ENCODE measurements at regions not wholly inside any gene's neighbourhood (a gene's known extent, or its start where the extent isn't known, plus 50 kb on each side); places are given as distances from the start of the nearest gene placed in this dataset.

DNA sequence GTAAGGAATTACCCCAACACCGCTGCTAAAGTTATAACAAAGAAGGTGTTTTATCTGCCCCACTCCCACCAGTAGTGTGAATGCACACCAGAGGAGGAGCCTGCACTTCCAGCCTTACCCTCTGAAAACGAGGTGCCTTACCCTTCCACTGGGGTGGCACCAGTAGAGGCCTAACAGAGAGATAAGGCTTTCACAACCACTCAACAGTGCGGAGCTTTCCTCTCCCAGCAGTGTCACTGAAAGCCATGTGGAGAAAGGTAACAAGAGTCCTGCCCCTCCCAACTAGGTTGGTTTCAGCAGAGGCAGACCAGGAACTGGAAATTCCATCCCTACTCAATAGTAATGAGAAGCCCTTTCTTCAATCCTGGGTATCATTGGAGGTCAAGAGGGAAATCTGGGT, 539.2 kb downstream of the VGLL3 start:
- Histone ChIP-seq H3K27ac (ENCODE audit: insufficient read depth, low read length) (no peak overlapping the region), H3K9me3 (ENCODE audit: control insufficient read depth, insufficient read depth, low read length) (no peaks in the 10 kb centered on the region), H4K20me1 (ENCODE audit: insufficient read depth, low read length) (no peaks in the 10 kb centered on the region), H2AK9ac (replicated peaks; ENCODE audit: low read depth, low read length, poor library complexity) (no peak overlapping the region), H4K8ac (ENCODE audit: low read depth in 2 of 2, low read length in 2 of 2) (no peak overlapping the region), H3K23ac (ENCODE audit: low read depth, low read length) (no peak overlapping the region), H2AFZ (replicated peaks; ENCODE audit: low read length, poor library complexity) (no peak overlapping the region), H3K36me3 (ENCODE audit: control insufficient read depth, insufficient read depth, low read length) (no peaks in the 10 kb centered on the region), H2BK15ac (ENCODE audit: low read depth, low read length) (no peak overlapping the region), H3K4me3 (ENCODE audit: insufficient read depth, low read depth, low read length) (no peak overlapping the region), H3K56ac (ENCODE audit: extremely low read depth, insufficient read depth, low read length) (no peak overlapping the region), H2BK20ac (ENCODE audit: low read depth, low read length) (no peak overlapping the region), H2BK120ac (ENCODE audit: low read depth, low read length) (no peak overlapping the region), H3K9ac (ENCODE audit: low read depth, low read length) (no peak overlapping the region), H3K27me3 (ENCODE audit: control insufficient read depth, insufficient read depth, low read length) (no peaks in the 10 kb centered on the region), H3K4me2 (ENCODE audit: low read depth, low read length) (no peak overlapping the region), H3K4ac (ENCODE audit: low read depth, low read length) (no peak overlapping the region), H4K91ac (ENCODE audit: insufficient read depth, low read depth, low read length) (no peak overlapping the region), H3K14ac (replicated peaks; ENCODE audit: low read depth, low read length) (no peak overlapping the region), H3K79me1 (ENCODE audit: low read depth in 1 of 2, low read length in 2 of 2) (no peaks in the 10 kb centered on the region), H3K18ac (ENCODE audit: low read depth, low read length) (no peak overlapping the region), H2BK5ac (ENCODE audit: low read depth, low read length, poor library complexity, severe bottlenecking) (no peak overlapping the region), H4K5ac (ENCODE audit: low read depth, low read length) (no peak overlapping the region), H2AK5ac (ENCODE audit: low read depth, low read length) (no peak overlapping the region), H3K9me1 (ENCODE audit: insufficient read depth, low read length) (no peaks in the 10 kb centered on the region), H3K4me1 (ENCODE audit: control insufficient read depth, insufficient read depth, low read length) (no peaks in the 10 kb centered on the region)
- in situ Hi-C loops (cut with MboI; ENCODE audit: low sequenced_read_pairs) (no loop called here), intact Hi-C loops (cut with micrococcal nuclease) (no loop called here), dilution Hi-C loops (cut with HindIII; ENCODE audit: low sequenced_read_pairs, unreplicated experiment) (no loop called here)
- ATAC-seq (ENCODE audit: low read depth) = no peak
- no CpG with 5 or more reads among the region's 3 CpGs for WGBS, 2 experiments (ENCODE audit: extremely low coverage in 2 of 2, insufficient read length in 1 of 2)
- POLR2A ChIA-PET (ENCODE audit: unreplicated experiment) = no interaction called here
- DNase-seq = no peak
- CTCF ChIA-PET = no interaction called here
- TF ChIP-seq, protein P1, sequence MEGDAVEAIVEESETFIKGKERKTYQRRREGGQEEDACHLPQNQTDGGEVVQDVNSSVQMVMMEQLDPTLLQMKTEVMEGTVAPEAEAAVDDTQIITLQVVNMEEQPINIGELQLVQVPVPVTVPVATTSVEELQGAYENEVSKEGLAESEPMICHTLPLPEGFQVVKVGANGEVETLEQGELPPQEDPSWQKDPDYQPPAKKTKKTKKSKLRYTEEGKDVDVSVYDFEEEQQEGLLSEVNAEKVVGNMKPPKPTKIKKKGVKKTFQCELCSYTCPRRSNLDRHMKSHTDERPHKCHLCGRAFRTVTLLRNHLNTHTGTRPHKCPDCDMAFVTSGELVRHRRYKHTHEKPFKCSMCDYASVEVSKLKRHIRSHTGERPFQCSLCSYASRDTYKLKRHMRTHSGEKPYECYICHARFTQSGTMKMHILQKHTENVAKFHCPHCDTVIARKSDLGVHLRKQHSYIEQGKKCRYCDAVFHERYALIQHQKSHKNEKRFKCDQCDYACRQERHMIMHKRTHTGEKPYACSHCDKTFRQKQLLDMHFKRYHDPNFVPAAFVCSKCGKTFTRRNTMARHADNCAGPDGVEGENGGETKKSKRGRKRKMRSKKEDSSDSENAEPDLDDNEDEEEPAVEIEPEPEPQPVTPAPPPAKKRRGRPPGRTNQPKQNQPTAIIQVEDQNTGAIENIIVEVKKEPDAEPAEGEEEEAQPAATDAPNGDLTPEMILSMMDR (conservative IDR thresholded peaks at IDR 0.05; ENCODE audit: low read depth, low read length) = no peak
- BruUV-seq (replicated peaks) = no TSS peak
